Kidney epithelial cell (primary cell): ENCODE measurements at regions not wholly inside any gene's neighbourhood (a gene's known extent, or its start where the extent isn't known, plus 50 kb on each side); places are given as distances from the start of the nearest gene placed in this dataset.

Source experiments
- DNase-seq: peaks from one replicate; pipeline ENCODE4 v3.0.0-alpha.2; 2010; ENCODE audit warnings: low read depth
- H3K27me3 ChIP-seq: 2 replicates; pipeline ENCODE4 v1.6.0; 2011; ENCODE audit warnings: low read length; ENCODE audit not compliant: control insufficient read depth, insufficient read depth
- H3K36me3 ChIP-seq: 2 replicates; pipeline ENCODE4 v1.5.1; 2011; ENCODE audit warnings: low read length; ENCODE audit not compliant: control insufficient read depth, insufficient read depth
- H3K4me3 ChIP-seq: 2 replicates; pipeline ENCODE4 v1.5.1; 2011; ENCODE audit warnings: low read depth, mild to moderate bottlenecking, control low read depth, low read length
- TF ChIP-seq, protein P1 (sequence below): IDR thresholded peaks from 2 replicates; pipeline ENCODE4 v1.5.1; 2011; ENCODE audit warnings: mild to moderate bottlenecking, moderate library complexity, low read length, control low read depth, inconsistent platforms; ENCODE audit not compliant: insufficient read depth, poor library complexity, severe bottlenecking

GRCh38 chr21:28459193-28459592 lies 533.5 kb downstream of the LTN1 start:
- H3K36me3 ChIP-seq, result no peaks in the 10 kb centered on the region
- TF ChIP-seq, protein P1, sequence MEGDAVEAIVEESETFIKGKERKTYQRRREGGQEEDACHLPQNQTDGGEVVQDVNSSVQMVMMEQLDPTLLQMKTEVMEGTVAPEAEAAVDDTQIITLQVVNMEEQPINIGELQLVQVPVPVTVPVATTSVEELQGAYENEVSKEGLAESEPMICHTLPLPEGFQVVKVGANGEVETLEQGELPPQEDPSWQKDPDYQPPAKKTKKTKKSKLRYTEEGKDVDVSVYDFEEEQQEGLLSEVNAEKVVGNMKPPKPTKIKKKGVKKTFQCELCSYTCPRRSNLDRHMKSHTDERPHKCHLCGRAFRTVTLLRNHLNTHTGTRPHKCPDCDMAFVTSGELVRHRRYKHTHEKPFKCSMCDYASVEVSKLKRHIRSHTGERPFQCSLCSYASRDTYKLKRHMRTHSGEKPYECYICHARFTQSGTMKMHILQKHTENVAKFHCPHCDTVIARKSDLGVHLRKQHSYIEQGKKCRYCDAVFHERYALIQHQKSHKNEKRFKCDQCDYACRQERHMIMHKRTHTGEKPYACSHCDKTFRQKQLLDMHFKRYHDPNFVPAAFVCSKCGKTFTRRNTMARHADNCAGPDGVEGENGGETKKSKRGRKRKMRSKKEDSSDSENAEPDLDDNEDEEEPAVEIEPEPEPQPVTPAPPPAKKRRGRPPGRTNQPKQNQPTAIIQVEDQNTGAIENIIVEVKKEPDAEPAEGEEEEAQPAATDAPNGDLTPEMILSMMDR, result no peak

GRCh38 chr21:28458446-28458845 lies 534.2 kb downstream of the LTN1 start:
- no peak for DNase-seq
- TF ChIP-seq, protein P1, result no peak
- H3K36me3 ChIP-seq, result no peaks in the 10 kb centered on the region
- H3K27me3 ChIP-seq, result no peaks in the 10 kb centered on the region
- no peak overlapping the region for H3K4me3 ChIP-seq

More at GRCh38 chr21:28459193-28459592, 533.5 kb downstream of the LTN1 start:
- DNase-seq, result no peak
- Histone ChIP-seq H3K27me3 (no peaks in the 10 kb centered on the region), H3K4me3 (no peak overlapping the region)

GRCh38 chr21:28455253-28455600 lies 537.5 kb downstream of the LTN1 start:
- no peak overlapping the region for H3K4me3 ChIP-seq
- H3K27me3 ChIP-seq, result no peaks in the 10 kb centered on the region
- TF ChIP-seq, protein P1, result no peak
- no peaks in the 10 kb centered on the region for H3K36me3 ChIP-seq
- DNase-seq, result no peak

DNA sequence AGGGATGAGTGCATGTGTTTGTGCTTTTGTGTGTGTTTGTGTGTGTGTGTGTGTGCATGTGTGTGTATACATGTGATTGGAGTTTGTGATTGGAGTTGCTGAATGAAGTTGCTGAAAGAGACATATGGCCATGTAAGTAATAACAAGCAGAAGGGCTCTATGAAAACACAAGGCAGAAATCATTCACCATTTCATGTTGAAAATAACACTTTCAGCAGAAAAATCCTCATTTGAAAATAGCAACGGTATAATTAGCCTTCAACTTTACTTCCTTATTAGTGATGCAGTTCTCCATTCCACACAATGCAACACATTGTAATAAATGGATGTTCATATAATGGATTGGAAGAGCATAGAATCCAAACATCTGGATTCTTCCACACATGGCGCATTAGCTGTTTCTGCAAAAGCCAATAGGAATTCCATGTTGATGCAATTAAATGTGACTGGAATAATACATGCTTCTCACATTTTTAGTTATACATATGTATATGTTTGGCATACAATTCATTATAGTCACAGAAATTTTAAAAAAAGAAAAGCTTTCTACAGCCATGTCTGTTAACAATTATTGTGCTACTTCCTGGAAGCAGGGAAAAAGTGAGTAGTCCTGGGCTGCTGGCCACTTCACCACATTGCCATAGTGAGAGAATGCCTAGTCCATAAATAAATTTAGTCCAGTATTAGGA lies 538.0 kb downstream of the LTN1 start:
- H3K27me3 ChIP-seq, result no peaks in the 10 kb centered on the region
- H3K4me3 ChIP-seq, result no peak overlapping the region
- TF ChIP-seq, protein P1, result no peak
- DNase-seq, result no peak
- H3K36me3 ChIP-seq, result no peaks in the 10 kb centered on the region

DNA sequence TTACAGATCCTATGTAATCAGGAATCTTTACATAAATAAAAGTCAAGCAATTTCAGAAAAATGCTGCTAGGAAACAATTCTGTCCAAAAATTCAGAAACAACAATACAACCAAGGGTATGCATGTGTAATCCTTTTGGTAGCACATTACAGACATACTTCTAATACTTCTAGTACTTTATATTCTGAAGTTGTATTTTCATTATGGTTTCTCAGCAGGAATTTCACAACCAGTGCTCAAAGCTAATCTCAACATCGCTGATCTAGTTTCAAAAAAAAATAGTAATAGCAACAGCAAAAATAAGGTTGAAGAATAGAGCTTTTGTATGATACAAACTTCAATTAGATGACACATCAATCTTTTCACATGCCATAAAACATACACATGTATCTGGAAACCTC lies 545.2 kb downstream of the LTN1 start:
- no peaks in the 10 kb centered on the region for H3K36me3 ChIP-seq
- TF ChIP-seq, protein P1, result no peak
- DNase-seq, result no peak
- H3K27me3 ChIP-seq, result no peaks in the 10 kb centered on the region
- no peak overlapping the region for H3K4me3 ChIP-seq
